ENCODE measurements at regions not wholly inside any gene's neighbourhood (a gene's known extent, or its start where the extent isn't known, plus 50 kb on each side); places are given as distances from the start of the nearest gene placed in this dataset.

GRCh38 chr5:20949636-20950035 lies 961.6 kb upstream of the CDH18 start:
- no peak for TF ChIP-seq CTCF (IDR thresholded peaks at IDR 0.05)
- TF ChIP-seq POLR2AphosphoS5 (IDR thresholded peaks at IDR 0.05) = no peak
- no peak for TF ChIP-seq POLR2A (IDR thresholded peaks at IDR 0.05)

All from stomach (tissue), 4 donors.